AG04449 (cell line): ENCODE measurements at regions not wholly inside any gene's neighbourhood (a gene's known extent, or its start where the extent isn't known, plus 50 kb on each side); places are given as distances from the start of the nearest gene placed in this dataset.
"Not testable (repeated sequence)": the region's sequence is repeated elsewhere in the genome, so short reads cannot be mapped to it uniquely, and the experiment has no call there.

Experiments
- CTCF ChIA-PET: fragments of 350-600 bp; formaldehyde crosslinking; extraction: SDS; loops from one replicate; lab custom pipeline; 2021; ENCODE audit warnings: antibody characterized with exemption; lab: Yijun Ruan, JAX
- POLR2A ChIA-PET: fragments of 400-600, 350-600 bp; formaldehyde crosslinking; extraction: SDS; loops from one replicate; lab custom pipeline; 2020; ENCODE audit warnings: antibody characterized with exemption, inconsistent platforms; lab: Yijun Ruan, JAX
- DNase-seq: peaks from one replicate; pipeline ENCODE4 v3.0.0-alpha.2; 2010; ENCODE audit warnings: low read depth, low spot score
- H3K4me3 ChIP-seq: 2 replicates; pipeline ENCODE4 v1.5.1; 2011; ENCODE audit warnings: low read depth, mild to moderate bottlenecking, control low read depth, low read length

DNA sequence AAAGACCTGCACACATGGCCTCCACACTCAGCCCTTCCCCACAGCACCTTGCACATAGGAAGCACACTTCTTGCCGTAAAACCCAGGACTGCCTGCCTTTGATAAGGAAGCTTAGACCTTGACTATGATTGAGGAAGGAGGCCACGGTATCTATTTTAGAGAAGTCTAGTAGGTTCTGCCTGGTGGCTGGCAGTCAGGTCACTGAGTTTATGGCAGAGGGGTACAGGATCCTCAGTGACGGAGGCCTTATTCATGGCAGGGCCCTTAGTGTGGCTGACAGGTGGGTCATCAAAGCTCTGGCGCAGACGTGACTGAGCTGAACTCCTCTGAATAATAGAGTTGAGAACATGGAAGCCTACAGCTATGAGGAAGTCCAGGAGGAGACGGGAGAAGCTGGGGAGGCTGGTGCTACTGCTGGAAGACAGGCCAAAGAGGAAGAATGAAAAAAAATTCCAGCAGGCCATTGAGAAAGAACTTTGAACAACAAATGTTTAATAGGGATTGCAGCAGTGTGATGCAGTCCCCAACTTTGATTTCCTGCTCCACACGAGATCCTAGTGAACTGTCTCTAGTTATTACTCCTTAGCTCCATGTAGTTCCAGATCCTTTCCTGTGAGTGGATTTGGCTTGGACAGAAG, 142.8 kb downstream of the BCL2L11 start:
- H3K4me3 ChIP-seq, CTCF ChIA-PET, DNase-seq, POLR2A ChIA-PET: not testable (repeated sequence)

DNA sequence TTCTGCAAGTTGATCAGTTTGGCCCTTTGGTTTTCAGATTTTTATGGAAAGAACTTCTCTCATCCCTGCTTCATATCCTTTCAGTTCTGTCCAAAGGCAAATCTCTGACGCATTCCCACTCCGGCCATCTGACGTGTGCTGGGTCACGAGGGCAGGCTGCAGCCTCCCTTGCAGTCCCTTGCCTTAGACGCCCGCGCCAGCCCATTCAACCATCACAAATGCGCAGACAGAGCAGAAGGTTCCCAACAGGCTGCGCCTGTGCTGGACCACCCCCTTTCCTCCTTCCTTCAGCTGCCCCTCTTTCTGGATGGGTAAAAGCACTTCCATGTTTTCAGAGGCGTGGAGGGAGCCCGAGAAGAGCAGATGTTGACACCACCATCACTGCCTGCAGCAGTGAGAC, 144.2 kb downstream of the BCL2L11 start:
- H3K4me3 ChIP-seq, POLR2A ChIA-PET, DNase-seq, CTCF ChIA-PET: not testable (repeated sequence)

DNA sequence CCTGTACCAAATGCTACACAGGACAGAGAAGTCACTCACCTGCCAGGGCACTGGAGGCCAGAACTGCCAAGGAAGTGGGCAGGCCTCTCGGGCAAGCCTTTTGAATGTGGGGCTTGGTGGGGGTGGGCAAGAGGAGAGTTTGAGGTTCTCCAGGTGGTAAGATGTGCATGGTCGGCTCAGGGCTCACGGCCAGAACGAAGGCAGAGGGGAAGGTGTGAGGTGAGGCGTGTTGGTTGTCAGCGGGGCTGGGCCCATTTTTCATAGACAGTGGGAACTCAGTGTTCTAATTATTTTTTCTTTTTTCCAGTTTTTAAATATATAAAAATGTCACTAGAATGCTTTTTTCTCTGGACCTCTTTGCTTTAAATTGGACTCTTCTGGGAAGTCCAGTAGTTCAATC, 145.8 kb downstream of the BCL2L11 start:
- H3K4me3 ChIP-seq, POLR2A ChIA-PET, DNase-seq, CTCF ChIA-PET: not testable (repeated sequence)

DNA sequence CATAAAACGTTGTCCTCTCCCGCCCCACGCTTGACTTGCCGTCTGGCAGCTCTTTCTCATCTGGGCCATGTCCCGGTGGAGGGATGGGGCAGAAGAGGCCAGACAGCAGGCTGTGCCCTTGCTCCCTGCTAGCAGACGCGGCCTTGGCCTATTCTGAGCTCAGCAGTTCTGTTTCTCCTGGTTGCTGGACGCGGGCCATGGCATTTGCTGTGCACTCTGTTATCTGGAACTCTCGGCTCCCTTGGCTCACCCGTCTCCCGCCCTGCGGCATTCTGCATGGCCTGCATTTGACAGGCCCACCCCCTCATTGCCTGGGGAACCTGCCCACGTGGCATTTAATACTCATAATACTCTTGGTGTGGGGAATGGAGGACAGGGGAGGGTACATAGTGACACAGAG, 146.3 kb downstream of the BCL2L11 start:
- CTCF ChIA-PET, DNase-seq, H3K4me3 ChIP-seq, POLR2A ChIA-PET: not testable (repeated sequence)

DNA sequence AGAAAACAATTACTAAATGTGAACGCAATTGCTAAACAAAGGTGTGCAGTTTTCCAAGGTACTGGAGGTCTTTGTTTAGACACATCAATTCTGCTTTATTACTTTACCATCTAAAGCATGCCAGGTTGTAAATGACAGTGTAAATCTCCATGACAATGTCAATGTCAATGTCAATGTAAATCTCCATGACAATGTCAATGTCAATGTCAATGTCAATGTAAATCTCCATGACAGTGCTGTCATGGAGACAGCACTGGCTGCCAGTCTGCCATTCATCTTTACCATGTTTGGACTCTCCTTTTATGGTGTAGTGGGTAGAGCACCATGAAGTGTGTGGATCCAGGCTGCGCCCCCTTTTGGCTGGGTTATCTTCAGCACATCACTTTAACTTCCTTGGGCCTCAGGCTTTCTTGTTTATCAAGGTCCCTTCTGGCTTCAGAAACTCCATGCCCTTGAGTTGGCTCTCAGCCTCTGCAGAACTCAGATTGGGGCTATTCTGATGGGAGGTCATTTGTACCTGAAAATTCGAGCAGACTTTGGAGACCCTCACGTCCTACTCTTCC, 149.1 kb downstream of the BCL2L11 start:
- POLR2A ChIA-PET, CTCF ChIA-PET, DNase-seq, H3K4me3 ChIP-seq: not testable (repeated sequence)

DNA sequence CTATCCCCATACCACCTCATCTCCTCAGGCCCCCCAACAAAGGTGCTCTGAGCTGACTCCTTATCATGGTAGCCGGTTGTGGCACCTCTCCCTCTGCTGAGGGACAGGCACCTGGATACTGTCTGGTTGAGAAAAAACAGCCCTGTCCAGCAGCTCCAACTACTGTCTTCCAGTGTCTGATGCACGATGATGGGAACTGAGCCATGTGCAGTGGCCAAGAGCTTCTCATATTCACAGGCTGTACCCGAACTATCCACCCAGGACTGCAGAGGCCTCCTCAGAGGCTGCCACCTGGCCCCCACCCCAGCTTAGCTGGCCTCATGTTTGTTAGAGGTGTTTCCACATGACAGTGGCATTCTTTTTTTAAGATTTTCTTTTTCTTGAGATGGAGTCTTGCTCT, 149.9 kb downstream of the BCL2L11 start:
- CTCF ChIA-PET, POLR2A ChIA-PET, DNase-seq, H3K4me3 ChIP-seq: not testable (repeated sequence)

DNA sequence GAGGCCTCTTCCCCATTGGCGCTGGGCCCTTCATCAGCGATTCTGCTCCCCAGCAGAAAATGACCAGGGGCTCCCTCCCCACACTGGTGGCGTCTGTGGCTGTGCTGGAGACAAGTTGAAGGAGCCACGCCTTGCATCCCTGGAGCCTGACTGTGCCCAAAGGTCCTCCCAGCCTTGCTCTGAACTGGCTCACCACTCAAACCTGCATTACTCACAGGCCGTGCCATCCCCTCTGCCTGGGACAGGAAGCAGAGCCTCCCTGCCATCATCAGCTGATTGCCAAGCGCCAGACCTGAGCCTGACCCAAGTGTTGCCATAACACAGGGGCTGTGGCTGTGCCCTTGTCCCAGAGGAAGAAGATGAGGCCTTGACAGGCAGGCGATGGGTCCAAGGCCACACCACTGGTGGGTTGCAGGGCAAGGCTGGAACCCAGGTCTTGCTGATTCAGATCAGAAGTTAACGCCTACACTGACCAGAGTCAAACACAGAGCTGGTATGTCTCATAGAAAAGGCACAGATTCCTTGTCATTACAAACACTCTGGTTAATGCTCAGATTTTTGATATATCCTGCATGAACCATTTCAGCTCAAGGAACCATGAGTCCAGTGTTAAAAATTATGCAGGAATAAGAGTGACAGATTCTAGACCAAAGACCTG, 151.1 kb downstream of the BCL2L11 start:
- CTCF ChIA-PET, POLR2A ChIA-PET, DNase-seq: not testable (repeated sequence)

DNA sequence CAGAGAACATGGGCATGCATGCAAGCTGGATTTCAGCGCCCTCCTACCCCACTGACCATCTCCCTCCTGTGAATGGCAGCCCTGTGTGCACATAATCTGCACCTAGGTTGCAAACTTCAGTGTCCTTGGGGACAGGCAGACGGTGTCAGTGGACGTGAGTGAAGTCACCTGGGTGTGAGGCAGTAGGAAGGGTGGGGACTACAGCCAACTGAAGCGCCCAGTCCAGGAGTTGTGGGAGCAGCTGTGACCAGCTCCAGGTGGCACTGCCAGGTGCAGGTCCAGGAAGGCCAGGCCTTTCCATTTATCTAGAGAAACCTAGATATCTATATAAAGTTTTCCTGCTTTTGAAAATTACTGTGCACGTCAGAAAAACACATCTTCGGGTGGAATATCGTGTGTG, 152.3 kb downstream of the BCL2L11 start:
- H3K4me3 ChIP-seq, DNase-seq, CTCF ChIA-PET, POLR2A ChIA-PET: not testable (repeated sequence)

More for the DNA sequence above, 151.1 kb downstream of the BCL2L11 start:
- not testable (repeated sequence) for H3K4me3 ChIP-seq

DNA sequence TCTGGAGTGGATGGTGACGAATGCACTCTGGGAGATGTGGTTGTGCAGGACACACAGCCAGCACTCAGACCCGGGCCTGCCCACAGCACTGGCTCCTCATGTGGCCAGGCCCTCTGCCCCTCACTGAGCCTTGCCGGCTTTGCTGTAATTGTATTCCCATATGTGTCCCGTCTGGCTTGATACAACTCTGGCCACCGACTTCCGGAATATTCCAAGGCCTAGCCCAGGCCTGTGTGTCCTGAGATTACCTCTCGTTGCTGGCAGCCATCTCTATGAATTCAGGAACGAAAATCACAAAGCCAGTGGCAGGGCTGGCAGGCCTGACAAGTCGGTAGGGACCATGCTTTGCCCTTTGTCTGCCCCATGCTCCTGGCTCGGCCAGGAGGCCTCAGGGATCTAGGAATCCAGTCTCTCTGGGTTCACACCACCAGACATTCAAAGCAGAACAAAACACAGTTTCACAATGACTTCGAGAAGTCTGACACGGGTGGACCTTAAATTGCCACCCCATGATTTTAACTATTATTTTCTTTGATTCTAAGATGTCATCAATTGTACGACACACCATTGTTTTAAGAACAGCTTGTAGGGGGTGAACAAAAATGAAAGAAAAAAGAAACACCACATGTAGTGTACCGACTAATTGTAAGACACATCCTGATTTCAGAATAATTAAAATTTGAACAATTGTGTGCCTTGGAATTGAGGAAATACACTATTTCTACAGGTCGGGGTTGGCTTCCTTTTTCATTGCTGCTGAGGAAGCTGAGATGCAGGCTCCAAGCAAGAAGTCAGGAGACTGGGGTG, 154.5 kb downstream of the BCL2L11 start:
- CTCF ChIA-PET, H3K4me3 ChIP-seq, DNase-seq, POLR2A ChIA-PET: not testable (repeated sequence)

DNA sequence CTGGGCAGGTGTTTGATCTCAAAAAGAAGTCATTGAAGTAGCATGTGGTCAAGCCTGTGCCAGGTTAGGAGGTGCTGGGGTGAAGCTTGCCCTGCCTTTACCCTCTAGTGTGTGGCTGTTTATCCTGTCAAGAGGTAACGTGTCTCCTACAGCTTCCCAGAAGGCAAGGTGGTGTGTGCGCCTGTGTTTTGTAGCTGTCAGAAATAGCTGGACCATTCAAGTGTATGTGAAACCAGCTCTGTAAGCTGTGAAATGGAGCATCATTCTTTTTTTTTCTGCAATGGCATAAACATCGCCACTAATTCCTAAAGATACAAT, 155.1 kb downstream of the BCL2L11 start:
- POLR2A ChIA-PET, DNase-seq, CTCF ChIA-PET: not testable (repeated sequence)

DNA sequence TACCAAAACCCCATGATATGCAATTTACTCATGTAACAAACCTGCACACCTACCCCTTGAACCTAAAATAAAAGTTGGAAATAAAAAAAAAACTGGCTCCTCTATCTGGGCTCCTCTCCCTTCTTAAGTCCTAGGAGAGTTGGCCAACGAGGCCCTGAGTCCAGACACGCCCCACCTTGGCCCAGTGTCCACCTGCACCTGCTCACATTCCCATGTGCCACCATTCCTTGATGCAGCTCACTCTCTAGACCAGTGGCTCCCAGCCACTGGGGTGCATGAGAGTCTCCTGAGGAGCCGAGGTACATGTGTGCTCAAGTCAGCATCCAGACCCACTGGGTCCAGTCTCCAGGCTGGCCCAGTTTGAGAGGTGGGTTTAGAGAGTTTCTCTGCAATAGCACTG, 157.4 kb downstream of the BCL2L11 start:
- DNase-seq, H3K4me3 ChIP-seq, POLR2A ChIA-PET, CTCF ChIA-PET: not testable (repeated sequence)

More for the DNA sequence above, 155.1 kb downstream of the BCL2L11 start:
- H3K4me3 ChIP-seq, result not testable (repeated sequence)

DNA sequence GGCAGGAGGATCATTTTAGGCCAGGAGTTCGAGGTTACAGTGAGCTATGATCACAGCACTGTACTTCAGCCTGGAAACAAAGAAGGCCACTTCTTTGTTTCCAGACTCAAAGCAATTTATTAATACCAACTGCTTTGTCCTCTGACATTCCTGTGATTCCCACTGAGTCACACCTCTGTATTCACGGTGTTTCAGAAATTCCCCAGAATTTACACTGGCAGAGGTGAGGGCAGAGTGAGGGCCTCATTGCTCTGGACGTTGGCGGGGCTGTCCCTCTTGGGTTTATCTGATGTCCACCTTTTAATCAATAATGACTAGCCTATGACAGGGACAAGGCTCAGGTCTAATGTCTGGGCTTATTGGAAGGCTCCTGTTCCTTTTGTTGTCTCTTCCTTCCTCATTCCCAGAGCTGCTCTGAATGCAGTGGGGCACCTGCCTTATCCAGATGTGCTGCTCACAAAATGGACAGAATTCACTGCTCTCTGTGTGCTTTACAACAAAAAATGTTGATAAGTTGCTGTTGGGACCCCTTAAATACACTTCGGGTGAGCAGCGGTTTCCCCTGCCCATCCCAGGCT, 160.1 kb downstream of the BCL2L11 start:
- CTCF ChIA-PET, H3K4me3 ChIP-seq, DNase-seq, POLR2A ChIA-PET: not testable (repeated sequence)

DNA sequence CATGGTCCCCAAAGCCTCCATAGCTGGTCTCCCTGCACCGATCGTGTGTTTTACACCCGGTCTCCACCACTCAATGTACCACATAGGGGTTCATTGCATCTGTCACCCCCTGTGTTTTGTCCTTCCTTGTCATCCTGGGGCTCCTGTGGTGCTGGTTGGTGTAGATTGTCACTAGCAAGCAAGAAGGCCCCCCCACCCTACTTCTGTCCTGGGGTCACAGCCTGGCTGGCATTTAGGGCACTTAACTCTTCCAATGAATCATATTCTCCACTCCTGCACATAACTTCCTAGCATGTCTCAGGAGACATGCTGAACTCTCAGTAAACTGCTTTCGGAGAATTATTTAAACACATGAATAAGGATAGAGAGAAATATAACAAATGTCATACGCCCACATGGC, 161.4 kb downstream of the BCL2L11 start:
- CTCF ChIA-PET, H3K4me3 ChIP-seq, DNase-seq, POLR2A ChIA-PET: not testable (repeated sequence)

DNA sequence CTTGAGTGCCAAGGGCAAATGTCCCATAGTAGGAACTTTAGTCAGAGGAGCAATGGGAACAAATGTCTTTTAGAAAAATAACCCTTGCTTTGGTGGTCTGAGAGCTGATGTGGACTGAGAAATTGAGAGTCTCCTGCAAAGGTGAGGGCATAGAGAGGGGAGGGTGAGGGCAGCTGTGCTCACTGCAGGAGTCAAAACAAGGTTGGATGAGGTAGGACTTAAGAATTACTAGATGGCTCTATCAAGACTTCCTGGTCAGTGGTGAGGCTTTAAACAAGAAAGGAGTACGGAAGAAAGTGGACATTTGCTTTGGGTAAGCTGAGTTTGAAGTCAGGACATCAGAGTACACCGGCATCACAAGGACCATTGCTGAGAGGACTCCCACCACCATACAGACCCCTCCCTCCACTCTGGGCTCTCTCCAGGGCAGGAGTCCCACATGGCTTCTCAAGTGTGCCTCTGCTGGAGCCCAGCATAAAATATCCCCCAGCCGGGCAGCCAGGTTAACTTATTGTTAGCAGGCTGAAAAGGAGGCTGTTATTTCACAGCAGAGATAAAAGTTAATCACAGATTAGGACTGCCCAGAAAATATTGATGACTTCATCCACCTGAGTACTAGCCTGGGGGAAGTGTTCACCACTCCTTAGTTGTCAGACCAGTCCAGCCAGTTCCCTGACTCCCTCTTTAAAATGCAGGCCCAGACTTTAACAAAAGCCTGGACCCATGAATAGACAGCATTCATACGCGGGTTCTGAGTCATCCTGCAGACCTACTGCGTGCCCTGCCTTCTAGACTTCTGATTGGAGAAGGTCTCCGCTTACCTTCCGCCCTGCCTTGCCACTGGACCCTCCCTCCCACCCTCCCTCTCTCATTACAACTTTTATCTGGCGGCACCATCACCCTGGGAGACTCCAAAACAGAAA, 167.2 kb downstream of the BCL2L11 start:
- H3K4me3 ChIP-seq, CTCF ChIA-PET, DNase-seq, POLR2A ChIA-PET: not testable (repeated sequence)

DNA sequence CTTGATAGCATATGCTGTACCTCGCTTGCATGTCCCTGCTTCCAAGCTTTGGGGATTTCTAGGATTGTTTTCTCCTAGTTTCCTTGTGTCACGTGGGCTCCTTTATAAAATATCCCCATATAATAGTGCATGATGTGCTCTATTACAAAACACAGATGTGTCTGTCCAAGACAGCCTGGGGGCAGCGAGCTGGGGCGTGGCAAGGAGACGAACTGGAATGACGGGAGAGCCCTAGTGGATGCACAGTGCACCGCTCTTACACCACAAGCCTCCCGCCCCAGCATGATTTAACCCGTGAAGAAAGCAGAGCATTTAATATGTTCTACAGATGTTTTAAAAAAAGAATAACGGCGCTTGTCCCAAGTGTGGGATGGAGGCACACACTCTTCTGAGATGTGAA, 169.7 kb downstream of the BCL2L11 start:
- CTCF ChIA-PET, H3K4me3 ChIP-seq, POLR2A ChIA-PET, DNase-seq: not testable (repeated sequence)
